Sigmoid colon (tissue), 6 donors: ENCODE measurements at regions not wholly inside any gene's neighbourhood (a gene's known extent, or its start where the extent isn't known, plus 50 kb on each side); places are given as distances from the start of the nearest gene placed in this dataset.

Experiments used
- DNase-seq: peaks from one replicate; pipeline ENCODE4 v3.0.0-alpha.2; 2019
- H3K27ac ChIP-seq, 4 donors: fragments of 200-600 bp; sonication (generic); one replicate each; pipeline ENCODE4 v1.5.1; 2016 to 2019; ENCODE audit warnings: mild to moderate bottlenecking in 1 of 4
- H3K27me3 ChIP-seq, 3 donors: fragments of 200-600 bp; sonication (generic); one replicate each; pipeline ENCODE4 v1.5.1; 2019; ENCODE audit warnings: mild to moderate bottlenecking in 1 of 3
- H3K36me3 ChIP-seq, 4 donors: fragments of 200-600 bp; sonication (generic); one replicate each; pipeline ENCODE4 v1.5.1; 2016 to 2019
- H3K4me1 ChIP-seq, 4 donors: fragments of 200-600 bp; sonication (generic); one replicate each; pipeline ENCODE4 v1.5.1; 2017 to 2019
- H3K4me3 ChIP-seq, 4 donors: fragments of 200-600 bp; sonication (generic); one replicate each; pipeline ENCODE4 v1.5.1; 2017 to 2019; ENCODE audit warnings: mild to moderate bottlenecking in 2 of 4, moderate library complexity in 1 of 4
- H3K9me3 ChIP-seq, 4 donors: fragments of 200-600 bp in 3 of 4; sonication (generic) in 3 of 4; one replicate each; pipeline versions ENCODE4 v1.5.1 to v1.6.1; 2013 to 2019
- CTCF ChIP-seq, 4 experiments: fragments of 450-650 bp in 3 of 4; fragments of 200-600 bp in 1 of 4; IDR thresholded peaks; one replicate each; pipeline ENCODE4 v1.5.1; 2016 to 2019; ENCODE audit warnings: antibody characterized with exemption in 4 of 4, mild to moderate bottlenecking in 3 of 4, moderate library complexity in 2 of 4
- EP300 ChIP-seq, 4 donors: sonication (generic); formaldehyde crosslinking; IDR thresholded peaks; one replicate each; pipeline ENCODE4 v1.6.1; 2017; ENCODE audit warnings: antibody characterized with exemption in 4 of 4
- POLR2A ChIP-seq, 2 donors: fragments of 450-650 bp; IDR thresholded peaks; one replicate each; pipeline ENCODE4 v1.6.1; 2016; ENCODE audit warnings: antibody characterized with exemption in 2 of 2, mild to moderate bottlenecking in 2 of 2, moderate library complexity in 2 of 2
- POLR2AphosphoS5 ChIP-seq, 4 donors: sonication (generic); formaldehyde crosslinking; IDR thresholded peaks; one replicate each; pipeline ENCODE4 v1.6.1; 2017; ENCODE audit warnings: antibody characterized with exemption in 4 of 4
- WGBS, 2 donors: extraction: QIAGEN DNeasy Blood & Tissue Kit; methylation state at CpG; one replicate each; pipeline ENCODE4 v1.1.7; 2013; 5-methylcytosine and 5-hydroxymethylcytosine counted together
- intact Hi-C: fragments of 100-400 bp; cut with DNase I; formaldehyde crosslinking; loops from one replicate; pipeline ENCODE4 v1.15.1; 2023
- donor health status: healthy with polysubstance abuse.
- donor health status: healthy.

DNA sequence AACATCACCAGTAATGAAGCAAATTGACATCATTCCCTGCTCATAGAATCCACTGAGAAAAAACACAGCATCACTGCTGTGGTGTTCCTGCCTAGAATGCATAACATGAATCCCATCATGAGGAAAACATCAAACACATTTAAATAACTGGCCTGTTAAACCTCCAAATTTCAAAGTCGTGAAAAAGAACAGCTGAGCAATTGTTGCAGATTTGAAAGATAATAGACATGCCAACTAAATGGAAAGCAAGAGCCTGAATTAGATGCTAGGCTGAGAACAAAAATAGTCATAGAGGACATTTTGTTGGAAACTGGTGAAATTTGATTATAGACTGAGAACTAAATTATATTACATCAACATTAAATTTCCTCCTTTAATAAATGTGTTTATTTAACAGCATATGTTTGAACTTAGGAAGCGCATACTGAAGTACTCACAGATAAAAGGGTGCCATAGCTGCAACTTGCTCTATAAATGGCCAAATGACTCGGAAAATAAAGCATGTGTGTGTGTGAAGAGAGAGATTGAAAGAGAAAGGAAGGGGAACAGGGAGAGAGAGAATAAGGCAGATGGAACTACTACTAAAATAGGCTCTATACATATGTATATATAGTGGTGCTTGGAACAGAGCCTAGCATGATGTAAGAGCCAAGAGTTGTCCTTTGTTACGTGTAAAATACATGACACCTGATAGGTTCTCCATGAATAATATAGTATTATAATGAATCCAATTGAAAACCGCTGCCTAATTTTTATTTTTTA lies 305.0 kb upstream of the MON1B start:
- no peaks in the 10 kb centered on the region for H3K27me3 ChIP-seq
- no peak for TF ChIP-seq POLR2AphosphoS5 (IDR thresholded peaks at IDR 0.05)
- TF ChIP-seq POLR2A (IDR thresholded peaks at IDR 0.05), result no peak
- no peak for TF ChIP-seq EP300 (IDR thresholded peaks at IDR 0.05)
- TF ChIP-seq CTCF (IDR thresholded peaks at IDR 0.05), result no peak
- DNase-seq, result no peak
- H3K9me3 ChIP-seq, result no peaks in the 10 kb centered on the region
- H3K4me1 ChIP-seq, result no peaks in the 10 kb centered on the region
- WGBS, 2 donors, result 67 to 78% methylated on average over 5 of the region's 5 CpGs
- no peak overlapping the region for H3K27ac ChIP-seq
- H3K4me3 ChIP-seq, result no peak overlapping the region
- no peaks in the 10 kb centered on the region for H3K36me3 ChIP-seq
- intact Hi-C loops, result no loop called here

- no peaks in the 10 kb centered on the region for H3K27me3 ChIP-seq
- no peaks in the 10 kb centered on the region for H3K9me3 ChIP-seq
- intact Hi-C loops, result no loop called here
- H3K27ac ChIP-seq, result no peak overlapping the region
- 90 to 91% methylated on average over 1 of the region's 1 CpG for WGBS, 2 donors
- H3K36me3 ChIP-seq, result no peaks in the 10 kb centered on the region
- DNase-seq, result no peak
- TF ChIP-seq CTCF (IDR thresholded peaks at IDR 0.05) (no peak), EP300 (IDR thresholded peaks at IDR 0.05) (no peak), POLR2AphosphoS5 (IDR thresholded peaks at IDR 0.05) (no peak), POLR2A (IDR thresholded peaks at IDR 0.05) (no peak)
- no peaks in the 10 kb centered on the region for H3K4me1 ChIP-seq
- no peak overlapping the region for H3K4me3 ChIP-seq
These were observed 293.2 kb upstream of the MON1B start for GRCh38 chr16:76897816-76898215.

GRCh38 chr16:76899767-76900166 lies 291.2 kb upstream of the MON1B start:
- Histone ChIP-seq H3K36me3 (no peaks in the 10 kb centered on the region), H3K27ac (no peak overlapping the region), H3K27me3 (no peaks in the 10 kb centered on the region), H3K9me3 (no peaks in the 10 kb centered on the region), H3K4me3 (no peak overlapping the region), H3K4me1 (no peaks in the 10 kb centered on the region)
- intact Hi-C loops, result no loop called here
- TF ChIP-seq CTCF (IDR thresholded peaks at IDR 0.05) (no peak), POLR2AphosphoS5 (IDR thresholded peaks at IDR 0.05) (no peak), EP300 (IDR thresholded peaks at IDR 0.05) (no peak), POLR2A (IDR thresholded peaks at IDR 0.05) (no peak)
- no peak for DNase-seq

DNA sequence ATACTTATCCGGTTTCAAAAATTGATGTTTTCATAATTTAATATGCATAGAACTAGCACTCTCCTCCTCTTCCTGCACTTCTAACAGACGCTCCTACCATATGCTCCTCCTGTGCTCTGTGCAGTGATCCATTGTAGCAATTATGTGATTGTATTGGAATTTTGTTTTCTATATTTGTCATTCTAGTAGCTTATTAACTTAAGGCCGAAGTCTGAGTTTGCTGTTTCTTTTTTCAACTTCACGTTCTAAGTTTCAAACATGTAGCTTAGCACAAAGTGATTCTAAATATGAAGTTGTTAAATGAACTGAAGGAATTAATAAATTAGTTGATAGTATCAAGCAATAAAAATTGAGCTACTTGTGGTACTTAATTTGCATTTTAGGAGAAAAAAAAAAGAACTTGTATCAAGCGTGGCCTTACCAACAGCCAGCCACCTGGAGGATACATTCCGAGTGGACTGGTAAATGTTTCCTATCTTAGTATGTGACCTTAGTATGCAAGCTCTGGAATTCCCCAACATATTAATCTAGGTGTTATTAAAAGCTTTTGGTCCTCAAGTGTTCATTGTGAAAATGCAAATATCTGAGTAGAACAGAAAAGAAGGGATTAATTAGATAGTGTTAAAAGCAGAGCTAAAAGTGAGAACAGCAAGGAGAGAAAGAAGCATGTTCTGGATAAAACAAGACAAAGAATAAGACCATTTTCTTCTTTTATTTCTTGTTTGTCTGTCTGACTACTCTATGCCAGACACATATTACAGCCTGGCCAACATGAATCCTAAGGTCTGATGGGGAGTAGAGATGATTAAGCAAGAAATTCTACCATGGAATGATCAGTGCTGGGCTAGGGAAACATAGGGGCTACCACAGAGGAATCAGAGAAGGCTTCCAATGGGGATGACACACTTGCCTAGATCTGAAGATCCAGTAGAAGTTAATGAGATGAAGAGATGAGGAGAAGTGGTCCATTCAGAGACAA lies 290.4 kb upstream of the MON1B start:
- WGBS, 2 donors, result 38 to 69% methylated on average over 6 of the region's 6 CpGs
- Histone ChIP-seq H3K27ac (no peak overlapping the region), H3K4me3 (no peak overlapping the region), H3K4me1 (no peaks in the 10 kb centered on the region), H3K36me3 (no peaks in the 10 kb centered on the region), H3K27me3 (no peaks in the 10 kb centered on the region), H3K9me3 (no peaks in the 10 kb centered on the region)
- DNase-seq, result no peak
- TF ChIP-seq POLR2A (IDR thresholded peaks at IDR 0.05) (no peak), POLR2AphosphoS5 (IDR thresholded peaks at IDR 0.05) (no peak), CTCF (IDR thresholded peaks at IDR 0.05) (no peak), EP300 (IDR thresholded peaks at IDR 0.05) (no peak)
- intact Hi-C loops, result no loop called here
